ENCODE measurements at regions not wholly inside any gene's neighbourhood (a gene's known extent, or its start where the extent isn't known, plus 50 kb on each side); places are given as distances from the start of the nearest gene placed in this dataset.

GRCh38 chr6:53412751-53413150, 64.0 kb upstream of the ELOVL5 start:
- DNase-seq: no peak

GRCh38 chr6:53412021-53412715, 63.4 kb upstream of the ELOVL5 start:
- no peak for DNase-seq

GRCh38 chr6:53411451-53411850, 62.7 kb upstream of the ELOVL5 start:
- DNase-seq: no peak

- peak; percentile 69 for DNase-seq
Observed at GRCh38 chr6:53410508-53411258, 61.9 kb upstream of the ELOVL5 start.

GRCh38 chr6:53408826-53409225, 60.1 kb upstream of the ELOVL5 start:
- no peak for DNase-seq

GRCh38 chr6:53399027-53399344, 50.2 kb upstream of the ELOVL5 start:
- DNase-seq: no peak

- no peak for DNase-seq
Observed at GRCh38 chr6:53398247-53399026, 49.7 kb upstream of the ELOVL5 start.
